Muscle of arm (tissue), 1 donor: ENCODE measurements at regions not wholly inside any gene's neighbourhood (a gene's known extent, or its start where the extent isn't known, plus 50 kb on each side); places are given as distances from the start of the nearest gene placed in this dataset.
A peak's percentile ranks its signal among the peaks of the same experiment; 100 is the strongest.

Experiments
- DNase-seq: peaks from one replicate; pipeline ENCODE4 v3.0.0-alpha.2; 2013

- DNase-seq: no peak
These were observed 1288.6 kb upstream of the TMPRSS15 start for GRCh38 chr21:19692231-19692630.

- no peak for DNase-seq
These were observed 1292.2 kb upstream of the TMPRSS15 start for GRCh38 chr21:19695796-19696195.

GRCh38 chr21:19700476-19700875, 1296.9 kb upstream of the TMPRSS15 start:
- no peak for DNase-seq

- DNase-seq: no peak
These were observed 1295.5 kb upstream of the NCAM2 start for GRCh38 chr21:19702726-19703125.

- DNase-seq: no peak
These were observed 1293.4 kb upstream of the NCAM2 start for GRCh38 chr21:19704832-19705231.

GRCh38 chr21:19712441-19712840, 1285.8 kb upstream of the NCAM2 start:
- DNase-seq: no peak

- DNase-seq: no peak
These were observed 1284.9 kb upstream of the NCAM2 start for GRCh38 chr21:19713313-19713712.

- no peak for DNase-seq
These were observed 1274.1 kb upstream of the NCAM2 start for GRCh38 chr21:19724081-19724480.

GRCh38 chr21:19731251-19731650, 1267.0 kb upstream of the NCAM2 start:
- DNase-seq: no peak

GRCh38 chr21:19759836-19760235, 1238.4 kb upstream of the NCAM2 start:
- no peak for DNase-seq

- no peak for DNase-seq
These were observed 1230.7 kb upstream of the NCAM2 start for GRCh38 chr21:19767546-19767945.

GRCh38 chr21:19771881-19772280, 1226.3 kb upstream of the NCAM2 start:
- no peak for DNase-seq

- no peak for DNase-seq
These were observed 1222.1 kb upstream of the NCAM2 start for GRCh38 chr21:19776076-19776475.

- DNase-seq: no peak
These were observed 1216.1 kb upstream of the NCAM2 start for GRCh38 chr21:19781881-19782652.

- DNase-seq: peak; percentile 25
These were observed 1212.3 kb upstream of the NCAM2 start for GRCh38 chr21:19785941-19786340.

- DNase-seq: no peak
These were observed 1206.2 kb upstream of the NCAM2 start for GRCh38 chr21:19792004-19792403.

- DNase-seq: no peak
These were observed 1191.0 kb upstream of the NCAM2 start for GRCh38 chr21:19807201-19807600.

- no peak for DNase-seq
These were observed 1187.4 kb upstream of the NCAM2 start for GRCh38 chr21:19810779-19811178.

- DNase-seq: no peak
These were observed 1167.8 kb upstream of the NCAM2 start for GRCh38 chr21:19830446-19830845.

- DNase-seq: no peak
These were observed 1165.7 kb upstream of the NCAM2 start for GRCh38 chr21:19832551-19832950.

GRCh38 chr21:19833082-19833481, 1165.1 kb upstream of the NCAM2 start:
- no peak for DNase-seq

GRCh38 chr21:19842601-19843000, 1155.6 kb upstream of the NCAM2 start:
- no peak for DNase-seq

GRCh38 chr21:19844334-19844733, 1153.9 kb upstream of the NCAM2 start:
- no peak for DNase-seq

GRCh38 chr21:19850157-19850556, 1148.1 kb upstream of the NCAM2 start:
- DNase-seq: no peak
